ENCODE measurements at regions not wholly inside any gene's neighbourhood (a gene's known extent, or its start where the extent isn't known, plus 50 kb on each side); places are given as distances from the start of the nearest gene placed in this dataset. TPM values are rescaled to one million over a fixed set of nuclear protein-coding genes. Genes with fewer than 3 reads are reported as not detected.
A peak's percentile ranks its signal among the peaks of the same experiment; 100 is the strongest.

- Histone ChIP-seq H3K4me3 (ENCODE audit: low read length) (no peak overlapping the region), H3K9me2 (replicated peaks; ENCODE audit: insufficient read depth, low read length) (no peaks in the 10 kb centered on the region), H3K4me2 (ENCODE audit: low read depth, low read length, poor library complexity, severe bottlenecking) (no peak overlapping the region), H3K4me1 (ENCODE audit: low read length) (no peaks in the 10 kb centered on the region), H3K79me2 (ENCODE audit: low read length) (no peaks in the 10 kb centered on the region), H3K27me3 (ENCODE audit: low read length) (no peaks in the 10 kb centered on the region), H3K9ac (ENCODE audit: low read length) (no peak overlapping the region), H4K20me1 (ENCODE audit: insufficient read depth, low read depth, low read length) (no peaks in the 10 kb centered on the region), H3K27ac (ENCODE audit: low read length) (no peak overlapping the region), H3K9me3 (ENCODE audit: low read length) (no peaks in the 10 kb centered on the region), H3K36me3 (ENCODE audit: insufficient read depth, low read length) (no peaks in the 10 kb centered on the region), H2AFZ (ENCODE audit: low read length) (no peak overlapping the region)
- DNase-seq = no peak
These were observed 67.1 kb upstream of the CNTNAP5 start for GRCh38 chr2:123958011-123958410.

GRCh38 chr2:123961576-123961975 is 63.5 kb upstream of the CNTNAP5 start:
- DNase-seq = no peak
- H3K9ac ChIP-seq (ENCODE audit: low read length) = no peak overlapping the region
- no peak overlapping the region for H3K4me2 ChIP-seq (ENCODE audit: low read depth, low read length, poor library complexity, severe bottlenecking)
- no peaks in the 10 kb centered on the region for H3K9me3 ChIP-seq (ENCODE audit: low read length)
- no peaks in the 10 kb centered on the region for H3K9me2 ChIP-seq (replicated peaks; ENCODE audit: insufficient read depth, low read length)
- no peaks in the 10 kb centered on the region for H4K20me1 ChIP-seq (ENCODE audit: insufficient read depth, low read depth, low read length)
- no peaks in the 10 kb centered on the region for H3K27me3 ChIP-seq (ENCODE audit: low read length)
- H2AFZ ChIP-seq (ENCODE audit: low read length) = no peak overlapping the region
- H3K4me1 ChIP-seq (ENCODE audit: low read length) = no peaks in the 10 kb centered on the region
- H3K79me2 ChIP-seq (ENCODE audit: low read length) = no peaks in the 10 kb centered on the region
- no peak overlapping the region for H3K27ac ChIP-seq (ENCODE audit: low read length)
- H3K36me3 ChIP-seq (ENCODE audit: insufficient read depth, low read length) = no peaks in the 10 kb centered on the region
- H3K4me3 ChIP-seq (ENCODE audit: low read length) = no peak overlapping the region

DNA sequence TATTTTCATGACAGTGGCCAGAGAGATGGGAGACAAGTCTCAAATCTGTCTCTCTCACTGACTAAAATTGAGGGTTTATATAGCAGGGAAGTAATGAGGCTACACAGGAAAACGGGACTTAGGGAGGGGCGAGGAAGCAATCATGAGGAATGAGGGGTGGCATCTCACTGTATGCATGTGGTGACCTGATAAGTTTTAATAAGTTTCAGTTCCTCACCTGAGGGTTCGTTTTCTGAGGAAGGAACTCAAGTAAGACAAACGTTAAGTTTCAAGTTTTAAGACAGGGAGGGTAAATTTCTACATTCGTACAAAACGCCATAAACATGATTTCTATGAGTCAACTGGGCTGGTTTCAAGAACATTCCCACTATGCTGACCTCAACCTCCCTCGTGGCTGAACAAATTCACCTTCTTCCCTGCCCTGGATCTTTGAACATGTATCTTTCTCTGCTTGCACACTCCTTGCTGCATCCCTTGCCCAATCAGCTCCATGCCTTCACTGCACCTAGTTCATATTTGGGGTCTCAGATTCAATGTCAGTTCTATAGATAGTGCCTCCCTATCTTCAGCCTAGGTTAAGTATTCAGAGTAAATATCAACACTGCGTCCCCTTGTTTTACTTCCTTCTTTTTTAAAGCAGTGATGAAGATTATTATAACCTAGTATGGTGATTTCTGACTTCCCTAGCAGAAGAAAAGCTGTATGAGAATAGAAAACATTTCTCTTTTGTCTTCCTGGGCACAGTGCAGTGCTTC is 53.3 kb upstream of the CNTNAP5 start:
- Histone ChIP-seq H3K36me3 (ENCODE audit: insufficient read depth, low read length) (no peaks in the 10 kb centered on the region), H2AFZ (ENCODE audit: low read length) (no peak overlapping the region), H3K4me2 (ENCODE audit: low read depth, low read length, poor library complexity, severe bottlenecking) (no peak overlapping the region), H3K4me1 (ENCODE audit: low read length) (peaks cover 9% of the 10 kb centered on the region), H3K9me3 (ENCODE audit: low read length) (no peaks in the 10 kb centered on the region), H3K27ac (ENCODE audit: low read length) (no peak overlapping the region), H3K27me3 (ENCODE audit: low read length) (no peaks in the 10 kb centered on the region), H3K9me2 (replicated peaks; ENCODE audit: insufficient read depth, low read length) (no peaks in the 10 kb centered on the region), H4K20me1 (ENCODE audit: insufficient read depth, low read depth, low read length) (no peaks in the 10 kb centered on the region), H3K9ac (ENCODE audit: low read length) (no peak overlapping the region), H3K79me2 (ENCODE audit: low read length) (no peaks in the 10 kb centered on the region), H3K4me3 (ENCODE audit: low read length) (no peak overlapping the region)
- DNase-seq = peak; percentile 54

Small RNAs in the stretch of these regions (small RNA-seq; reads per million reads assigned to genes)
- not detected for gene AC064859.1
